RWPE2 (cell line): ENCODE measurements at regions not wholly inside any gene's neighbourhood (a gene's known extent, or its start where the extent isn't known, plus 50 kb on each side); places are given as distances from the start of the nearest gene placed in this dataset.

Experiments used
- ATAC-seq: fragments of 200-7000 bp; cut with Tn5 transposase; 3 replicates; pipeline ENCODE4 v1.9.1; 2021; ENCODE audit warnings: low read depth
- DNase-seq: peaks from one replicate; pipeline ENCODE4 v3.0.0-alpha.2; 2020; ENCODE audit warnings: low spot score
- H3K27ac ChIP-seq: fragments of 450-650 bp; 2 replicates; pipeline ENCODE4 v1.5.1; 2017; ENCODE audit warnings: mild to moderate bottlenecking; ENCODE audit not compliant: poor library complexity, severe bottlenecking
- H3K27me3 ChIP-seq: fragments of 250-450 bp; sonication (Bioruptor Pico); 2 replicates; pipeline ENCODE4 v1.5.1; 2021; ENCODE audit warnings: mild to moderate bottlenecking, moderate library complexity; ENCODE audit not compliant: insufficient read depth, poor library complexity, severe bottlenecking
- H3K36me3 ChIP-seq: fragments of 250-450 bp; sonication (Bioruptor Pico); 2 replicates; pipeline ENCODE4 v1.5.1; 2020; ENCODE audit warnings: low read depth, mild to moderate bottlenecking, moderate library complexity
- H3K4me1 ChIP-seq: fragments of 250-450 bp; sonication (Bioruptor Pico); 2 replicates; pipeline ENCODE4 v1.5.1; 2021; ENCODE audit warnings: mild to moderate bottlenecking, moderate library complexity; ENCODE audit not compliant: insufficient read depth, poor library complexity, severe bottlenecking
- H3K4me3 ChIP-seq: fragments of 250-450 bp; sonication (Bioruptor Pico); 2 replicates; pipeline ENCODE4 v1.5.1; 2021; ENCODE audit warnings: mild to moderate bottlenecking, moderate library complexity; ENCODE audit not compliant: severe bottlenecking
- H3K9me3 ChIP-seq: fragments of 250-450 bp; sonication (Bioruptor Pico); 2 replicates; pipeline ENCODE4 v1.5.1; 2021; ENCODE audit warnings: mild to moderate bottlenecking, moderate library complexity; ENCODE audit not compliant: severe bottlenecking
- TF ChIP-seq, protein P1 (sequence below): fragments of 450-650 bp; IDR thresholded peaks from one replicate; pipeline ENCODE4 v1.5.1; 2017; ENCODE audit warnings: mild to moderate bottlenecking, moderate library complexity; ENCODE audit not compliant: poor library complexity, severe bottlenecking

DNA sequence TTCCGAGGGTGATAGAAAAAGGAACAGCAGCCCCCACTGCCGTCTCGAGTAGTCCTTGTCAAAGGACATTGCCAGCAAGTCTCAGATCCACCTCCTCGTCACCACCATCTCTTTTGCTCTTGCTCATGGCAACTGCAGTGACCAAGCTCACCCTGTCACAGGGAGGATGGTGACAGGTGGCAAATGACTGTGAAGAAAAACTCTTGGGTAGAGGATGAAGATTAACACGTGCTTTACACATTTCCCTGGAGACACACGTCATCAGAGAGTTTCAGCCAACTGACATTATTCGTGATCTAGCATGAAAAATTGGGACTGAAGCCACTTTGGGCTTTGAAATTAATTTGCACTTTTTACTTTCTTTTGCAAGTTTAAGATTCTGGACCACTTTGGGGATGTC lies 174.3 kb downstream of the EBLN2 start:
- no peaks in the 10 kb centered on the region for H3K4me1 ChIP-seq
- H3K27ac ChIP-seq, result no peak overlapping the region
- ATAC-seq (no peak), DNase-seq (no peak)
- H3K36me3 ChIP-seq, result no peaks in the 10 kb centered on the region
- H3K9me3 ChIP-seq, result no peaks in the 10 kb centered on the region
- no peak overlapping the region for H3K4me3 ChIP-seq
- TF ChIP-seq, protein P1, sequence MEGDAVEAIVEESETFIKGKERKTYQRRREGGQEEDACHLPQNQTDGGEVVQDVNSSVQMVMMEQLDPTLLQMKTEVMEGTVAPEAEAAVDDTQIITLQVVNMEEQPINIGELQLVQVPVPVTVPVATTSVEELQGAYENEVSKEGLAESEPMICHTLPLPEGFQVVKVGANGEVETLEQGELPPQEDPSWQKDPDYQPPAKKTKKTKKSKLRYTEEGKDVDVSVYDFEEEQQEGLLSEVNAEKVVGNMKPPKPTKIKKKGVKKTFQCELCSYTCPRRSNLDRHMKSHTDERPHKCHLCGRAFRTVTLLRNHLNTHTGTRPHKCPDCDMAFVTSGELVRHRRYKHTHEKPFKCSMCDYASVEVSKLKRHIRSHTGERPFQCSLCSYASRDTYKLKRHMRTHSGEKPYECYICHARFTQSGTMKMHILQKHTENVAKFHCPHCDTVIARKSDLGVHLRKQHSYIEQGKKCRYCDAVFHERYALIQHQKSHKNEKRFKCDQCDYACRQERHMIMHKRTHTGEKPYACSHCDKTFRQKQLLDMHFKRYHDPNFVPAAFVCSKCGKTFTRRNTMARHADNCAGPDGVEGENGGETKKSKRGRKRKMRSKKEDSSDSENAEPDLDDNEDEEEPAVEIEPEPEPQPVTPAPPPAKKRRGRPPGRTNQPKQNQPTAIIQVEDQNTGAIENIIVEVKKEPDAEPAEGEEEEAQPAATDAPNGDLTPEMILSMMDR, result no peak
- H3K27me3 ChIP-seq, result no peaks in the 10 kb centered on the region

DNA sequence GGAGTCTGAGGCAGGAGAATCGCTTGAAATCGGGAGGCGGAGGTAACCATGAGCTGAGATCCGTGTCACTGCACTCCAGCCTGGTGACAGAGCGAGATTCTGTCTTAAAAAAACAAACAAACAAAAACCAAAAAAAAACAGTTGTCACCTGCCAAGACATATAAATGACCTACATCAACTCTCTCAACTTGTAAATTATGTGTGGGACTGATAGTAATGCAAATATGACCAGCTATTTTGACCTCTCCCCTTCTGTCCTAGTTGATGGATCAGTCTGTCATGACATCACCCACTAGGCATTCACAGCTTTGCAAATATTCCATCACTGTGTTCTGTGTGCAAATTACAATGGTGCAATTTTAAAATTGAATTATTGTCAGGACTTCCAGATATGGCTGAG lies 175.4 kb downstream of the EBLN2 start:
- Histone ChIP-seq H3K36me3 (no peaks in the 10 kb centered on the region), H3K9me3 (no peaks in the 10 kb centered on the region), H3K4me1 (no peaks in the 10 kb centered on the region), H3K27ac (no peak overlapping the region), H3K27me3 (no peaks in the 10 kb centered on the region), H3K4me3 (no peak overlapping the region)
- DNase-seq (no peak), ATAC-seq (no peak)
- TF ChIP-seq, protein P1, result no peak

DNA sequence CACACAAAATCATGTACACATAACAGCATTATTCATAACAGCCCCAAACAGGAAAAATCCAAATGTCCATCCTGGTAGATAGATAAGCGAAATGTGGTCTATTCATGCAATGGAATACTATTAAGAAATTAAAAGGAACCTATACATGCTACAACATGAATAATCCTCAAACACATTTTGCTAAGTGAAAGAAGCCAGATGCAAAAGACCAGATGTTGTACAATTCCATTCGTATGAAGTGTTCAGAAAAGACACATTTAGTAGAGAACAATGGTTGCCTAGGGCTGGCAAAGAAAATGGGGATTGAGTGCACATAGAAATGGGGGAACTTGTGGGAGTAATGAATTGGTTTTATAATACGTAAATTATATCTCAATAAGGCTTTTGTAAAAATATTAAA lies 182.3 kb downstream of the EBLN2 start:
- Histone ChIP-seq H3K27me3 (no peaks in the 10 kb centered on the region), H3K4me1 (no peaks in the 10 kb centered on the region), H3K4me3 (no peak overlapping the region), H3K36me3 (no peaks in the 10 kb centered on the region), H3K27ac (no peak overlapping the region), H3K9me3 (no peaks in the 10 kb centered on the region)
- TF ChIP-seq, protein P1, result no peak
- ATAC-seq, result no peak
- no peak for DNase-seq

DNA sequence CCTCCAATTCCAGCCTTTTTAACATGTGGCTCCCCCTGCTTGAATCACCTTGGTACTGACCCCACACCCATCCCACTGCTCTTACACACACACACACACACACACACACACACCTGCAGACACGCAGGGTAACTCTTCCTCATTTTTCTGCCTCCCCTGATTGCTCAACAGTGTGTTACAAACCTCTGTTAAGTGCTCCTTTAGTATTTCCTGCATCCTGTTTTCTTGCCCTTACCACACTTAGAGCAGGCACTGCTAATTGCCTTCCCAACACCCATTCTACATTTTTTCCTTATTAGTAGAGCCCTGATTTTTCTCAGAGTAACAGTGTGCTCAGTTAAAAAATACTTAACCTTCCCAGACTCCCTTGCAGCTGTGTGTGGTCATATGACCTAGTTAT lies 184.0 kb downstream of the EBLN2 start:
- ATAC-seq, result no peak
- Histone ChIP-seq H3K9me3 (no peaks in the 10 kb centered on the region), H3K4me3 (no peak overlapping the region), H3K4me1 (no peaks in the 10 kb centered on the region), H3K36me3 (no peaks in the 10 kb centered on the region), H3K27ac (no peak overlapping the region), H3K27me3 (no peaks in the 10 kb centered on the region)
- TF ChIP-seq, protein P1, result no peak
- DNase-seq, result no peak

DNA sequence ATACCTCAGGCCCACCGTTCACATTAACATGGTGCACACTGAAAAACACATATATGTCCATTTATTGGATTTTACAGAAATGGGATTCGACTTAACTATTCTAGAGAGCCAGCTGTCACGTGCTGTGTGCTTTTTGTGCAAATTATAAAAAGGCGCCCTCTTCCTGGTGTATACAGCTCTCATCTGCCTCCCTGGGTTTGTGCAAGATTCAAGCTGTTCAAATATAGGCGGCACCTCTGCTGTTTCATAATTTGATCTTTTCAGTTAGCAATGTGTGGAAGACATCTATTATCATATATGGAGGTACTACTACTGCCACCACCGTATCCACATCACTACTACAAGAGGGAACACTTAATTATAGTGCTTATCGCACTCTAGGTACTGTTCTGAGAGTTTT lies 187.6 kb downstream of the EBLN2 start:
- no peaks in the 10 kb centered on the region for H3K9me3 ChIP-seq
- H3K4me3 ChIP-seq, result no peak overlapping the region
- H3K36me3 ChIP-seq, result no peaks in the 10 kb centered on the region
- ATAC-seq, result no peak
- TF ChIP-seq, protein P1, result no peak
- DNase-seq, result no peak
- H3K27me3 ChIP-seq, result no peaks in the 10 kb centered on the region
- no peak overlapping the region for H3K27ac ChIP-seq
- H3K4me1 ChIP-seq, result no peaks in the 10 kb centered on the region
